HG03095 (cell line): ENCODE measurements at regions not wholly inside any gene's neighbourhood (a gene's known extent, or its start where the extent isn't known, plus 50 kb on each side); places are given as distances from the start of the nearest gene placed in this dataset.
"Not testable (repeated sequence)": the region's sequence is repeated elsewhere in the genome, so short reads cannot be mapped to it uniquely, and the experiment has no call there.

Experiments
- ATAC-seq: cut with Tn5 transposase; IDR thresholded peaks from one replicate; pipeline ENCODE4 v1.9.1; 2021; ENCODE audit warnings: moderate library complexity; ENCODE audit not compliant: unreplicated experiment

DNA sequence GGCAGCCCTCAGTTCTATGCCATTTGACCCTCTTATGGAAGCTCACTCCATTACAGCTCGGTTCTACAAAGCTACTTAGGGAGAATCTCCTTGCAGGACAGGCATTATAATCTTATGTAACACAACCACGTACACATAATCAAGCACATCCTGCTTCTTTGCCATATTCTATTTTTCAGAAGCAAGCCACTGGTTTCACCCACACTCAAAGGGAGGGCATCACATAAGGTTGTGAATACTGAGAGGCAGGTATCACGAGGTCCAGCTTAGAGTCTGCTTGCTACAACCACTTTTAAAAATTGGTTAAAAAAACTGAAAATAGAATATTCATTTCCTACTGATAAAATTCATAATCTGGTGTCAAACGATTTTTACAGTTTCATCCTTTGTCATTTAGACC, 589.2 kb downstream of the SLC16A7 start:
- ATAC-seq: no peak

GRCh38 chr12:60191271-60191670, 595.4 kb downstream of the SLC16A7 start:
- no peak for ATAC-seq

DNA sequence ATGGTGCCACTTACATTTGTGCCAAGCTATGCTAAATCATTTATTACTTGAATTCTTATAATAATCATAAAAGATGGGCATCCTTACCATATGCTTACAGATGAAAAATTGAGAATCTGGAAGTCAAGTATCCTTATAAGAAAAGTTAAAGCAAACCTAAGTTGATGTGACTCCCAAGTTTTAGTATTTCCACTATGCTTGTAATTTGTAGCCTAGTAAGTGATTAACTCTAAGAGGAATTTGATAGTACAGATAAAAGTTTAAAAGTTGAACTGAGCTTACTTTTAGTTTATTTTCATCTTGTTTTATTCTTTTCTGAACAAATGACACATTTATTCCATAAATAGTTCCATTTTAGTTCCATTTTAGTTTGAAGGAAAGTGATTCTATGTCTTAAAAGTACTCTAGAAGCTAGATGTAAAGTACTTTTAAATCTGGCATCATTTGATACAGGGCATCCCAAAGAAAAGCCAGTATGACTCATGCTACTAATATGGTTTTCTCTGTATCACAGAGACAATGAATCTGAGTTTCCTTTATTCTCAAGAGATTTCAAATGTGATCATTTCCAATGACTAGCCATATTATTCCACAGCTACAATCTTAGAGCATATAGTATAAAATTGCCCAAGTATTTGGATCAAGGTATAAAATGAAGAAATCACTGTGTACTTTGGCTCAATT, 596.0 kb downstream of the SLC16A7 start:
- ATAC-seq: no peak

DNA sequence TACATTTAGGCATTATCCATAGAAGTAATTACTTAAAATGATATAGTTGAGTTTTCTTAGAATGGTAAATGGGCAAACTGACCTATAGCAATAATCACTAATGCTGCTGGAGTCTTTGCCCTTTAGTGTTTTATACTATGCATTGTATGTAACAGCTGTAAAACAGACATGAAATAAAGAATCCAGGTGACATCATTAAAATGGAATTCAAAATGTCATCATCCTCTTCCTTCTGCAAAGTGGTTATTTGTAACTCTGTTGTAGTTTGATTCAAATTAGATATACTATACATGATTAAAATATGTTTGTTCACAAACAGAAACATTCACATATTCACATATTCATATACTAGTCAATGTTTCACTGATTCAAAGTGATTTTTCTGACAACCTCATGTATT, 598.8 kb downstream of the SLC16A7 start:
- ATAC-seq: no peak

GRCh38 chr12:60195483-60195882, 599.7 kb downstream of the SLC16A7 start:
- no peak for ATAC-seq

DNA sequence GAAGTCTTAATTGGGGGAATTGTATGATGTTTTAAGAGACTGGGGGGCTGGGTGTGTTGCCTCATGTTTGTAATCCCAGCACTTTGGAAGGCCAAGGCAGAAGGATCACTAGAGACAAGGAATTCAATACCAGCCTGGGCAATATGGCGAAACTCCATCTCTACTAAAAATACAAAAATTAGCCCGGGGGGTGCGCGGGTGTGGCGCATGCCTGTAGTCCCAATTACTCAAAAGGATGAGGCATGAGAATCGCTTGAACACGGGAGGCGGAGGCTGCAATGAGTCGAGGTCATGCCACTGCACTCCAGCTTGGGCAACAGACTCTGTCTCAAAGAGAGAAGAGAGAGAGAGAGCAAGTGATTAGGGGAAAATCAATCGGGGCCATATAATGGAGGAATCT, 600.5 kb downstream of the SLC16A7 start:
- no peak for ATAC-seq

GRCh38 chr12:60197589-60197988, 601.8 kb downstream of the SLC16A7 start:
- ATAC-seq: no peak

- ATAC-seq: no peak
Observed at GRCh38 chr12:60201891-60202290, 606.1 kb downstream of the SLC16A7 start.

- no peak for ATAC-seq
Observed at GRCh38 chr12:60205500-60205899, 609.7 kb downstream of the SLC16A7 start.

DNA sequence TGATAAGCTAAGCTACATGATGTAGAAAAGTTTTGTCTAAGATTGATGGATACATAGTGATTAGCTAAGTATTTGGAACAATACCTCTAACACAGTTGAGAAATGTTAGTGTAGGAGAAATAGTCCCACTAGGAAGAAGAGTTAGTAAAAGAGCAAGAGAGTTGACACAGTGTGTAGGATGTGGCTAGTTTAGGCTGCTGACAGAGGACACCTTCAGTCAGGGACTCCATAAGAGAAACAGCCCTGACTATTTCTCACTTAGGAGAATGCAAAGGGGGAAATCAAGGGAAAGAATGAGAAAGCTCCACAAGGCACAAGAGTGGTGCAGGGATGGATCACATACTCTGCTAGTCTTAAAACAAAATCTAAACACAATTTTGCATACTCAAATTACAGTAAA, 613.7 kb downstream of the SLC16A7 start:
- ATAC-seq: no peak

DNA sequence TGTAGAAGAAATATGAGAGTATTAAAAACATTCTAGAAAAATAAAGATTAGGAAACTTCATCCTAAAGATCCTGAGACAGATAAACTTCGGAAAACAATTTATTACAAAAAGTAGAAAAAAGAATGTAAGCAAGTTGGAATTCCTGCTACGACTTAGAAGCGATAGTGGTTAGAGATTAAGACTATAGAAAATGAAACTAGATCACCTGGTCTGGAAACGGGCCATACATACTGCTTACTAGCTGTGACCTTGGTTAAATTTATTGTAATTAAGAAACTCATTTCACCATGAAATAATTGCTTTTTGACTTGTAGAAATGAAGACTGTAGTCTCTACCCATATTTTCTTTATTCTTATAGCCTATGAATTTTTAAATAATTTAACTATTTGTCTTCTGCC, 614.1 kb downstream of the SLC16A7 start:
- ATAC-seq: no peak

GRCh38 chr12:60210756-60211155, 614.9 kb downstream of the SLC16A7 start:
- ATAC-seq: no peak

DNA sequence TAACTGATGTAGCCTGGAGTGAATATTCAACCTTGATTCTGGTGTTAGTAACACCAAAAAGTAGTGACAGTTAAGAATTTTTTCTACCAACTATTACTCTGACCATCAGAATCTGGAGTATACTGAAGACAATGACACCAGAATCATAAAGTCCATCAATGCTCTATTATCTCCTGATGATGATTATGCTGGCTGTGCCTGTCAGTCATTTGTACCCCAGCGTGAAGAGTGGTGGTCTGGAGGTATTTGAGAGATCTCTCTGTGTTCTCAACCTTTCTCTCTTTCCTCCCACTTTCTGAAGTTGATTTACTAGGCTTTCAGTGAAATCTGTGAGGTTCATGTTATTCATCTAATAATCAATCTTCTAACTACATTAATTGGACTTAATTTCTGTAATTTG, 615.4 kb downstream of the SLC16A7 start:
- no peak for ATAC-seq

- ATAC-seq: no peak
Observed at GRCh38 chr12:60212159-60213000, 616.6 kb downstream of the SLC16A7 start.

GRCh38 chr12:60213272-60213671, 617.4 kb downstream of the SLC16A7 start:
- not testable (repeated sequence) for ATAC-seq

- ATAC-seq: no peak
Observed at GRCh38 chr12:60216226-60216625, 620.4 kb downstream of the SLC16A7 start.

DNA sequence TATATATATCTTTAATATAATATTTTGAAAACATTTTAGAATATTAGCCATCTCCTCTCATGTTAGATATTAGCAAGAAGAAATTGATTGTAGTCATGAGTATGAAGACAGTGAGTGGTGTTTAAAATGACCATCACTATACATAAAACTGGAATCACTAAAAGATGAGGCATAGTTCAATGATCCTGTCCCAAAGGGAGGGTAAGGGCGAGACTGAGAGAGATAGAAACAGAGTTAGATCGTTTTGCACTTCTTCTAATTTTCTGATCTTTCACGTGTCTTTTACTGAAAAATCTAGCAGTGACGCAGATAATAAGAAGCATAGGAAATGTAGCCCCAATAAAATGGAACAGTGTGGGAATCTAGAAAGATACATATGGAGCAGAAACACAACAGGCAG, 627.4 kb downstream of the SLC16A7 start:
- ATAC-seq: no peak

DNA sequence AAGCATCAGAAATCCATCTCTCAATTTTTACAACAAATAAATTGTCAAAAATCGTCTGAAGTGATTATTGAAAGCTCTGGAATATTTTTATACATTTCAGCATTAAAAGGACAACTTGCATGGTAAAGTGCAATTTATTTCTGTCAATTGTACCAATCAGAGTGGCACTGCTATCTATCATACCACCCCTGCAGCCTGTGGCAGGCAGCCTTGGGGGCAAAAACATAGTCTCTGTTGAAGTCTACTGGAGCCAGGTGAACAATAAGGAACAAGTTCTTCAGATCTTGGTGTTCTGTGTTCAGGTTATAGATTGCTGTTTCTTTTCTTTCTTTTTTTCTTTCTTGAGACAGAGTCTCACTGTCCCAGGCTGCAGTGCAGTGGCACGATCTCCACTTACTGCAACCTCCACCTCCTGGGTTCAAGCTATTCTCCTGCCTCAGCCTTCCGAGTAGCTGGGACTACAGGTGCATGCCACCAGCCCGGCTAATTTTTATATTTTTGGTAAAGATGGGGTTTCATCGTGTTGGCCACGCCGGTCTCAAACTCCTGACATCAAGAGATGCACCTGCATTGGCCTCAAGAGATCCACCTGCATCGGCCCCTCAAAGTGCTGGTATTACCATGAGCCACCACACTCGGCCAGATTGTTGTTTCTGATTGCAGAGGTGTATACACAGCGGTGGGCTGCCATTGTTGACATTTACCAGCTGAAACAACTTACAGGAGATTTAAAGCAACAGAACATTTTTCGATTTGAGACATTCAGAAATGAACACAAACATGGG, 629.6 kb downstream of the SLC16A7 start:
- no peak for ATAC-seq

GRCh38 chr12:60227916-60228315, 632.1 kb downstream of the SLC16A7 start:
- ATAC-seq: no peak

DNA sequence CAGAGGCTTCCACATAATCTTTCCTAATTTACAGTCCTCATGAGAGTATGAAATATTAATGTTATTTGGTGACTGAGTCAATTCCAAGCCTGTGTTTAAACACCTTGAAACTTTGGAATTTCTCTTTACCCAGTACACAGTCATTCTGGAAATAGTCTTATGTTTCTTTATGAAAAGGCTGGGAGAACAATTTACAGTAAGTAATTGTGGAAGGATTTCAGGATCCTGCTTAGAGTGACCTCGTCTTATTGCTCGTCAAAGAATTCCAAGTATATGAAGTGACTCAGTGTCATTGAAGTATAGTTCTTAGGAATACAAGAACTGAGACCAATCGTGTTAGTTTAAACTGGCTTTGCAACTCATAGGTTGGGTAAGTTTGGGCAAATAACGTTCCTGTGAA, 634.2 kb downstream of the SLC16A7 start:
- ATAC-seq: no peak

DNA sequence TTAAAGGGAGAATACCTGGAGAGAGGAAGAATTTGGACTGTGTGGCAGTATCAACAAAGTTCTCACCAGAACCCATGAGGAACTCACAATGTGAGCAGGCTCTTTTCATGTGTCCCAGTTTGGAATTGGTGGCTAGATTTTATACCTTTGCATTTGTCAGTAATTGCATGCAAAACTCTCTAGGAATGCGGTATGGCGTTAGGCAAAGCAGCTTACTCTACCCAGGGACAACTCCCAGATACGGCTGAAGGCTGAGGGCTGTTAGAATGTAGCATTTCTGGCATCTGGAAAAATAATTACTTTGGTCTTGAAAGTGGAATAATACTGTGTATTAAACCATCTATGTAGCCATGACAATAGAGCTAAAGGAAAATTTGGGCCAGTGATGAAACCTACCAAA, 635.5 kb downstream of the SLC16A7 start:
- no peak for ATAC-seq
